Peyer's patch (tissue), 4 donors: ENCODE measurements at regions not wholly inside any gene's neighbourhood (a gene's known extent, or its start where the extent isn't known, plus 50 kb on each side); places are given as distances from the start of the nearest gene placed in this dataset.

Source experiments
- CTCF ChIP-seq, 6 experiments: fragments of 450-650 bp in 4 of 6; fragments of 200-600 bp in 2 of 6; sonication (generic) in 1 of 6; IDR thresholded peaks; one replicate each; pipeline ENCODE4 v1.5.1; 2017 to 2019; ENCODE audit warnings: antibody characterized with exemption in 6 of 6, mild to moderate bottlenecking in 3 of 6, moderate library complexity in 1 of 6
- POLR2A ChIP-seq, 2 donors: fragments of 450-650 bp; IDR thresholded peaks; one replicate each; pipeline ENCODE4 v1.5.1; 2017; ENCODE audit warnings: antibody characterized with exemption in 2 of 2, mild to moderate bottlenecking in 2 of 2, moderate library complexity in 2 of 2

- no peak for TF ChIP-seq CTCF (IDR thresholded peaks at IDR 0.05)
- TF ChIP-seq POLR2A (IDR thresholded peaks at IDR 0.05) = no peak
Observed at GRCh38 chr15:91576096-91576495, 277.4 kb upstream of the SLCO3A1 start.
